ENCODE measurements at regions not wholly inside any gene's neighbourhood (a gene's known extent, or its start where the extent isn't known, plus 50 kb on each side); places are given as distances from the start of the nearest gene placed in this dataset.
"Not testable (repeated sequence)": the region's sequence is repeated elsewhere in the genome, so short reads cannot be mapped to it uniquely, and the experiment has no call there.

DNA sequence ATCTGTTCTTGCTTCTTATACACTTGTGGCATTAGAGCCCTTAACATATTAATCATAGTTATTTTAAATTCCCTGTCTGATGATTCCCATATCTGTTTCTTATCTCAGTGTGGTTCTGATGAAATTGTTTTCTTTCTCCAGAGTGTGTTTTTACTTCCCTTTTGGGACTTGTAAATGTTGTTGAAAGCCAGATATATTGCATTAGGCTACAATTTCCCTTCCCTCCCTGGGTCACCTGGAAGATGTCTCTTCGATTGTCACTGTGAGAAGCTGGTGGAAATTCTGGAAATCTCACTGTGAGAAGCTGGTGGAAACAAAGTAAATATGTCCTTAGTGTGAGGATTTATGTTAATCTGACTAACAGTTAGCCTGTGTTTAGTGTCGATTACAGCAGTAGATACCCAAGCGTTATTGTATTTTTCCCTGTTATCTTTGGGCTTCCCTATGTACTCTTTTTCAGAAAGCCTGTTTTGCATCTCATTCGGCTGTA, 717.3 kb downstream of the TRHDE start:
- Histone ChIP-seq H3K36me3 (ENCODE audit: insufficient read depth, low read length) (no peaks in the 10 kb centered on the region), H2AFZ (ENCODE audit: low read length) (no peak overlapping the region), H3K9me3 (ENCODE audit: low read depth, low read length) (peaks cover 2% of the 10 kb centered on the region), H3K4me2 (ENCODE audit: insufficient read depth, low read length) (no peak overlapping the region), H3K4me1 (ENCODE audit: insufficient read depth, low read length) (no peaks in the 10 kb centered on the region), H4K20me1 (ENCODE audit: insufficient read depth, low read length) (no peaks in the 10 kb centered on the region), H3K4me3 (ENCODE audit: insufficient read depth, low read length) (no peak overlapping the region), H3K79me2 (ENCODE audit: insufficient read depth, low read length) (no peaks in the 10 kb centered on the region), H3K27me3 (ENCODE audit: insufficient read depth, low read length) (no peaks in the 10 kb centered on the region), H3K27ac (ENCODE audit: low read depth, low read length) (no peak overlapping the region)
- no peak for DNase-seq (ENCODE audit: insufficient read length, low spot score, missing footprints)
- TF ChIP-seq, protein P1, sequence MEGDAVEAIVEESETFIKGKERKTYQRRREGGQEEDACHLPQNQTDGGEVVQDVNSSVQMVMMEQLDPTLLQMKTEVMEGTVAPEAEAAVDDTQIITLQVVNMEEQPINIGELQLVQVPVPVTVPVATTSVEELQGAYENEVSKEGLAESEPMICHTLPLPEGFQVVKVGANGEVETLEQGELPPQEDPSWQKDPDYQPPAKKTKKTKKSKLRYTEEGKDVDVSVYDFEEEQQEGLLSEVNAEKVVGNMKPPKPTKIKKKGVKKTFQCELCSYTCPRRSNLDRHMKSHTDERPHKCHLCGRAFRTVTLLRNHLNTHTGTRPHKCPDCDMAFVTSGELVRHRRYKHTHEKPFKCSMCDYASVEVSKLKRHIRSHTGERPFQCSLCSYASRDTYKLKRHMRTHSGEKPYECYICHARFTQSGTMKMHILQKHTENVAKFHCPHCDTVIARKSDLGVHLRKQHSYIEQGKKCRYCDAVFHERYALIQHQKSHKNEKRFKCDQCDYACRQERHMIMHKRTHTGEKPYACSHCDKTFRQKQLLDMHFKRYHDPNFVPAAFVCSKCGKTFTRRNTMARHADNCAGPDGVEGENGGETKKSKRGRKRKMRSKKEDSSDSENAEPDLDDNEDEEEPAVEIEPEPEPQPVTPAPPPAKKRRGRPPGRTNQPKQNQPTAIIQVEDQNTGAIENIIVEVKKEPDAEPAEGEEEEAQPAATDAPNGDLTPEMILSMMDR (IDR thresholded peaks at IDR 0.05; ENCODE audit: extremely low read depth, low read depth, low read length): no peak

DNA sequence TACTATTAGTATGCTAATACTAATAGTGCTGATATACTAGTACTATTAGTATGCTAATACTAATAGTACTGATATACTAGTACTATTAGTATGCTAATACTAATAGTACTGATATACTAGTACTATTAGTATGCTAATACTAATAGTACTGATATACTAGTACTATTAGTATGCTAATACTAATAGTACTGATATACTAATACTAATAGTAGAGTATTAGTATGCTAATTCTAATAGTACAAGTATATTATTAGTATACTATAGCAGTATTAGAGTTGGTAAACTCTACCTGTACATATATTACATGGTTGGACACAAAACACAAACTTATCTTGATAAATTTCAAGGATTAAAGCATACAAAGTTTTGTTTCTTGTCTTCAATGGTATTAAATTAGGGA, 722.9 kb downstream of the TRHDE start:
- not testable (repeated sequence) for DNase-seq (ENCODE audit: insufficient read length, low spot score, missing footprints); H3K4me2 ChIP-seq (ENCODE audit: insufficient read depth, low read length); H3K27ac ChIP-seq (ENCODE audit: low read depth, low read length); H4K20me1 ChIP-seq (ENCODE audit: insufficient read depth, low read length); H3K4me3 ChIP-seq (ENCODE audit: insufficient read depth, low read length); H3K9me3 ChIP-seq (ENCODE audit: low read depth, low read length); H3K4me1 ChIP-seq (ENCODE audit: insufficient read depth, low read length); H3K79me2 ChIP-seq (ENCODE audit: insufficient read depth, low read length); H3K36me3 ChIP-seq (ENCODE audit: insufficient read depth, low read length); H3K27me3 ChIP-seq (ENCODE audit: insufficient read depth, low read length); H2AFZ ChIP-seq (ENCODE audit: low read length)

DNA sequence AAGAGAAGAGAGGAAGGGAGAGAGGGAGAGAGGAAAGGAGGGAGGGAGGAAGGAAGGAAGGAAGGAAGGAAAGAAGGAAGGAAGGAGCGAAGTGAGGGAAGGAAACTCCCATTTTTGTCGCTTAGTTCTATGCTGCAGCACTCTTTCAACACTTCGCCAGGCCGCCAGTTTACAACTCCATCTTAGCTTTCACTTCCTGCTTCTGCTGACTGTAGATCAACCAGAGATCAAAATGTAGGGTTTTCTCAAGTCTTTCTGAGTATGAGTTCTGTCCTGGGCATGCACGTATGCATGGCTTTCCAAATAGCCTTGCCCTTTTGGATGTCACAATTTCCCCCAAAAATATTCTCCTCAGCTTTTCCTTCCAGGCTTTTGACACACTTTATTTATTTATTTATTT, 723.4 kb downstream of the TRHDE start:
- TF ChIP-seq, protein P1 (IDR thresholded peaks at IDR 0.05; ENCODE audit: extremely low read depth, low read depth, low read length): no peak
- Histone ChIP-seq H3K4me3 (ENCODE audit: insufficient read depth, low read length) (no peak overlapping the region), H3K36me3 (ENCODE audit: insufficient read depth, low read length) (no peaks in the 10 kb centered on the region), H3K9me3 (ENCODE audit: low read depth, low read length) (no peaks in the 10 kb centered on the region), H3K27me3 (ENCODE audit: insufficient read depth, low read length) (no peaks in the 10 kb centered on the region), H3K4me1 (ENCODE audit: insufficient read depth, low read length) (no peaks in the 10 kb centered on the region), H4K20me1 (ENCODE audit: insufficient read depth, low read length) (no peaks in the 10 kb centered on the region), H2AFZ (ENCODE audit: low read length) (no peak overlapping the region), H3K27ac (ENCODE audit: low read depth, low read length) (no peak overlapping the region), H3K4me2 (ENCODE audit: insufficient read depth, low read length) (no peak overlapping the region), H3K79me2 (ENCODE audit: insufficient read depth, low read length) (no peaks in the 10 kb centered on the region)
- DNase-seq (ENCODE audit: insufficient read length, low spot score, missing footprints): no peak

DNA sequence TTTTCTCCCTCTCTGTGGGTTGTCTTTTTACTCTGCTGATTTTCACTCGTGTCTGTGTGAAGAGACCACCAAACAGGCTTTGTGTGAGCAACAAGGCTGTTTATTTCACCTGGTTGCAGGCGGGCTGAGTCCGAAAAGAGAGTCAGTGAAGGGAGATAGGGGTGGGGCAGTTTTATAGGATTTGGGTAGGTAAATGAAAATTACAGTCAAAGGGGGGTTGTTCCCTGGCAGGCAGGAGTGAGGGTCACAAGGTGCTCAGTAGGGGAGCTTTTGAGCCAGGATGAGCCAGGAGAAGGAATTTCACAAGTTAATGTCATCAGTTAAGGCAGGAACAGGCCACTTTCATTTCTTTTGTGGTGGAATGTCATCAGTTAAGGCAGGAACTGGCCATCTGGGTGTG, 729.6 kb downstream of the TRHDE start:
- not testable (repeated sequence) for H3K4me3 ChIP-seq (ENCODE audit: insufficient read depth, low read length); H3K27ac ChIP-seq (ENCODE audit: low read depth, low read length); H3K79me2 ChIP-seq (ENCODE audit: insufficient read depth, low read length); H3K4me2 ChIP-seq (ENCODE audit: insufficient read depth, low read length); H3K4me1 ChIP-seq (ENCODE audit: insufficient read depth, low read length); H3K27me3 ChIP-seq (ENCODE audit: insufficient read depth, low read length); DNase-seq (ENCODE audit: insufficient read length, low spot score, missing footprints); H2AFZ ChIP-seq (ENCODE audit: low read length); H3K9me3 ChIP-seq (ENCODE audit: low read depth, low read length); H3K36me3 ChIP-seq (ENCODE audit: insufficient read depth, low read length); H4K20me1 ChIP-seq (ENCODE audit: insufficient read depth, low read length)

DNA sequence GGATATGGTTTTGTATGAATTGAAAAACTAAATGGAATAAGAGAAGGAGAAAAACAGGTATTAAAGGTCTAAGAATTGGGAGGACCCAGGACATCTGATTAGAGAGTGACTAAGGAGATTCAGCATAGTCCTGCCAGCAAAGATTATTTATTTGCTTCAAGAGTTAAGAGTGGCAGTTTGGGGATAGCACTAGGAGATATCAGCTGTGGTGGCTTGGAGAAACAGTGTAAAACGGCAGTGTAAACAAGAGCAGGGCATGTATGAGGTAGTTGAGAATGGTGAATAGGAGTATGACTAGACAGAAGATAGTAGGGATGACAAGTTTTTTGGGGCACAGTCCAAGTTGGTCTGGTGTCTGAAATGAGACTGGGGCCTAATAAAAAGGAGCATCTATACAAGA, 730.3 kb downstream of the TRHDE start:
- H3K9me3 ChIP-seq (ENCODE audit: low read depth, low read length); H3K4me3 ChIP-seq (ENCODE audit: insufficient read depth, low read length); H3K36me3 ChIP-seq (ENCODE audit: insufficient read depth, low read length); H2AFZ ChIP-seq (ENCODE audit: low read length); DNase-seq (ENCODE audit: insufficient read length, low spot score, missing footprints); H3K4me1 ChIP-seq (ENCODE audit: insufficient read depth, low read length); H3K4me2 ChIP-seq (ENCODE audit: insufficient read depth, low read length); H4K20me1 ChIP-seq (ENCODE audit: insufficient read depth, low read length); H3K27ac ChIP-seq (ENCODE audit: low read depth, low read length); H3K27me3 ChIP-seq (ENCODE audit: insufficient read depth, low read length); H3K79me2 ChIP-seq (ENCODE audit: insufficient read depth, low read length): not testable (repeated sequence)

DNA sequence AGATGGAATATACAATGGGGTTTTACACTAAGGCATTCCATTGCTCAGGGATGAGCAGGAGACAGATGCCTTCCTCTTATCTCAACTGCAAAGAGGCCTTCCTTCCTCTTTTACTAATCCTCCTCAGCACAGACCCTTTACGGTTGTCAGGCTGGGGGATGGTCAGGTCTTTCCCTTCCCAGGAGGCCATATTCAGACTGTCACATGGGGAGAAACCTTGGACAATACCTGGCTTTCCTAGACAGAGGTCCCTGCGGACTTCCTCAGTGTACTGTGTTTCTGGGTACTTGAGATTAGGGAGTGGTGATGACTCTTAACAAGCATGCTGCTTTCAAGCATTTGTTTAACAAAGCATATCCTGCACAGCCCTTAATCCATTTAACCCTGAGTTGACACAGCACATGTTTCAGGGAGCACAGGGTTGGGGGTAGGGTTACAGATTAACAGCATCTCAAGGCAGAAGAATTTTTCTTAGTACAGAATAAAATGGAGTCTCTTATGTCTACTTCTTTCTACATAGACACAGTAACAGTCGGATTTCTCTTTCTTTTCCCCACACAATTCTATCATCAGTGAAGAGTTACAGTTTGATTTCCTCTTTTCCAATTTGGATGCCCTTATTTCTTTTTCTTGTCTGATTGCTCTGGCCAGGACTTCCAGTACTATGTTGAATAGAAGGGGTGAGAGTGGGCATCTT, 737.1 kb downstream of the TRHDE start:
- not testable (repeated sequence) for H3K9me3 ChIP-seq (ENCODE audit: low read depth, low read length); DNase-seq (ENCODE audit: insufficient read length, low spot score, missing footprints); H3K4me2 ChIP-seq (ENCODE audit: insufficient read depth, low read length); H4K20me1 ChIP-seq (ENCODE audit: insufficient read depth, low read length); H3K4me1 ChIP-seq (ENCODE audit: insufficient read depth, low read length); H3K27me3 ChIP-seq (ENCODE audit: insufficient read depth, low read length); H3K79me2 ChIP-seq (ENCODE audit: insufficient read depth, low read length); H2AFZ ChIP-seq (ENCODE audit: low read length); H3K36me3 ChIP-seq (ENCODE audit: insufficient read depth, low read length); H3K27ac ChIP-seq (ENCODE audit: low read depth, low read length); H3K4me3 ChIP-seq (ENCODE audit: insufficient read depth, low read length)

Measured in osteoblast (primary cell).